NCI-H345 (cell line): ENCODE measurements at regions not wholly inside any gene's neighbourhood (a gene's known extent, or its start where the extent isn't known, plus 50 kb on each side); places are given as distances from the start of the nearest gene placed in this dataset.
A peak's percentile ranks its signal among the peaks of the same experiment; 100 is the strongest.

Experiments
- DNase-seq: peaks from one replicate; lab custom pipeline; 2025; lab: John Stamatoyannopoulos, UW

DNA sequence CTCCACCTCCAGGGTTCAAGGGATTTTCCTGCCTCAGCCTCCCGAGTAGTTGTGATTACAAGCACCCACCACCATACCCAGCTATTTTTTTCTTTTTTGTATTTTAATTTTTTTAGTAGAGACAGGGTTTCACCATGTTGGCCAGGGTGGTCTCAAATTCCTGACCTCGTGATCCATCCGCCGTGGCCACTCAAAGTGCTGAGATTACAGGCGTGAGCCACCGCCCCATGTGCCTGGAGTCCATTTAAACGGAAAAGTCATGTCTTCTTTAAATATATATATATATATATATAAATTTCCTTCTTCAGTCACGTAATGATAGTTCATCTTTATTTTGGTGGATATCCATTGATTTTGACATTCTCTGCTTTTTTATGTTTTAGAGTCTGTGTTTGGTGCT, 264.0 kb upstream of the PITX2 start:
- no peak for DNase-seq

GRCh38 chr4:110897784-110898183, 274.9 kb upstream of the PITX2 start:
- DNase-seq, result no peak

GRCh38 chr4:110898290-110898689, 275.4 kb upstream of the PITX2 start:
- no peak for DNase-seq

- no peak for DNase-seq
Observed at GRCh38 chr4:110900213-110900769, 277.4 kb upstream of the PITX2 start.

DNA sequence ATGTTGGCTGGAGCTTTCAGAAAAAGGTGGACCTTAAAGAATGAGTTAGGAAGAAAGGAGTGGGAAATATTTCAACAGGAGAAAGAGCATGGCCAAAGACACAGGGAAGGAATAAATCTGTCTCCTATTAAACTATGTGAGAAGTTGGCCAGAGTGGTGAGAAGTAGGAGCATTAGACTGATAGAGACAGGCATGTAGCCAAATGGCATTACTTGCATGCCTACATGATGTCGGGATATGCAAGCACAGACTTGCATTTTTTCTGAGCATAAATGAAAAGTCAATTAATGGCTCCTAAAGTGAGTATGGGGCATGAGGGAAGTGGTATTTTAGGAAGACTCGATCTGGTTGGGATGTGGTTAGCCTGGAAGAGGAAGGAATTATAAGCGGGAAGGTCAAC, 279.6 kb upstream of the PITX2 start:
- DNase-seq, result no peak

DNA sequence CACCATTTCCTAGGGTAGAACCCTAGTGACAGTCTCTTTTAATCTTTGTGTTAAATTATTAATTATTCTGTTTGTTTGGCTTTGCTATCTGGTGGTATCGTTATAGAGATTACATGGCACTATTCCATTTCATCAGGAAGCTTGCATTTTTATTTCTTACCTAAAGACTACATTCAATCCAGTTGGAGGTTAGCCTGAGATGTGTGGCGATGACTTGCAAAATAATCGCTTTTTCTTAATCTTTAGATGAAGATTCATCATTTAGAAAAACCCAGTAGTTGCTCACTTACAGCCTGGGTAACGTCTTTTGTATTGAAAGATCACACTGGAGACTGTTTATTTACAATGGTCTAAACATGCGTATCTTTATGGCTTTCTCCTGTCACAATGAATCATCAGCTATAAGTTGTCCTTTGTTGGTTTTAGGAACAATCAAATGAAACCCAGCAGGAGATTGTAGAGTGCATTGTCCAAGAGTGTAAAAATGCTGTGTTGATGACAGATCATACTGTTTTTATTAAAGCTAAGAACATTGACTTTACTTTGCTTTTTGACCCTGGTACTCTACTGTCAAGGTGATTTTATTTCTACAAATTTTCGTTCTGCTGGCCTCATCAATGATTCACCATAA, 281.7 kb upstream of the PITX2 start:
- peak; percentile 54 for DNase-seq

DNA sequence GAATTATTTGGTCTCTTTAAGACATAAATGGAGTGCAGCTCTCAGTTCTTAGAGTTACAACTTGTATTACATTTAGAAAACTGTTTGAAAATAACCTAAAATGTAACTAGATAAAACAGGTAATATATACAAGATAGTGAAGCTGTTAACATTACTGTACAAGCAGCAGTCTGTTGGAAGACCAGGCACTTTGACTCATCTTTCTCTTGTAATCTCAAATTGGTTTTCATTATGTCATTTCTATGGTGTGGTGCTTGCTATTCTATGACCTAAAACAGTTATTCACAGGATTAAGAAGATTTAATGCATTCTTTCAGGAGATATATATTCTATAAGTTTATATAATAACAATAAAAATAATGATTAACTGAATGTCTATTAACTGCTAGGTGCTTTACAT, 282.5 kb upstream of the PITX2 start:
- no peak for DNase-seq

DNA sequence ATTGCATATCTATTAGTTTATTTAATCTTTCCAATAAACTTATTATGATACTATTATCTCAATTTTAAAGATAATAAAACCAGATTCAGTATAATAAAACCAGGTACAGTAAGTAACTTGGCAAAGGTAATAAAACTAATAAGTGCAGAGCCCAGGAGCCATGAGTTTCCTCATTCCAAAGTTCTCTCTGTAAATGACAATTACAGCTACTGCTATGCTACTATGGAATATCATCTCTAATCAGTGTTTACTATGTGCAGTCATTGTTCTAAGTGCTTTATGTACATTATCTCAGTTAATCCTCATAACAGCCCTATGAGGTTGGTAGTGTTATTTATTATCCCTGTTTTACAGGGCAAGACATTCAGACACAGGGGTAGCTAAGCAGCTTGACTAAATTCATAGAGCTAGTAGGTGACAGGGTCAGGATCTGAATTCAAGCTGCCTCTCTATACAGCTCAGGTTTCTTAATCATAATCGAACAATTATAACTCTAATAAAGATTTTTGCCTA, 285.0 kb upstream of the PITX2 start:
- no peak for DNase-seq

DNA sequence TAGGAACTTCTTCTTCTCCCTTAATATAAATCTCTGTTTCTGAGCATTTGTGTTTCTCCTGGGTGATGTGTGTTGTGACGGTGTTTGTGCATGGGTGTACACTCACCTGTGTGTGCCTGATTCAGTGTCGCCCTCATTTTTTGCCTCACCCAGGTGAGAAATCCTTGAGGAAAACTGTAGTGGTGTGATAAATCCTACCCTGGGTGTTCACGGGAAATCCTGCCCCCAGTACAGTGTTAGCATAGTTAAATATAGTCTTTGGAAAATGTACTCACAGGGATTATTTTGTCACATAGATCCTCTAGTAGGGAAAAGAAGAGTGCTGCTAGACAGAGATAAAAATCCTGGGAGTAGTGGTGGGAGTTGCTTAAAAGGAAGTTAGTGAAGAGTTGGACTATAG, 291.9 kb upstream of the PITX2 start:
- DNase-seq, result no peak

DNA sequence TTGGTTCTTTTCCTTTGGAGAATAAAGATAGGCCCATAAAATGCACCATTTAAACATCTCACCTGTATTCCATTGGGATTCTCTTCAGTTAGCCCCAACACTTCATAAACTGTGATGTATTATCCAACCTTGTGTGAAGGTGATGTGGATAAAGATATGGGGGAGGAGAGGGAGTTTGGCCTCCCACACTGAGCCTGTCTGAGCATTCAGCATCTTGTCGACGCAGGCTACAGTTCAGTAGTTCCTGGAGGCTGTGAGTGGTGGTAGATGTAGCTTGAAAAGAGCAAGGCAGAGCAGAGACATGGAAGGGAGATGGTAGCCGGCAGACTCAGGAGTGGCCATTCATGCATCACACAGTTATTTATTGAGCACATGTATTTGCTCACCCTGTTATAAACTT, 292.4 kb upstream of the PITX2 start:
- no peak for DNase-seq

- no peak for DNase-seq
Observed at GRCh38 chr4:110916505-110916904, 293.6 kb upstream of the PITX2 start.

DNA sequence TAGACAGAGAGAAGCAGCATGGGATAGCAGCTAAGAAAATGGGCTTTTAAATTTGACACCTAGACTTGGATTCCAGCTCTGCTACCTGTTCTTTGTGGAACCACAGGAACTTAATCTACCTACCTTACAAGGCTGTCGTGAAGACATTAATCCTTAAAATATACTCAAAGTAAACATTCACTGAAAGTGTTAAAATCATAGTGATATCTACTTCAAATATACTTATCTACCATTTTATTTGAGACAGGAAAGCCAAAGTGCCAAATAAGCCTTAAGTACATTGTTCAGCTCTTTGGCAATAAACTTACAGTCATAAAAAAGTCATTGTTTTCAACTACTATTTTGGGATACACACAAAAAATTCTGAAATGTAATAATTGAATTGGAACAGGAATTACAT, 295.0 kb upstream of the PITX2 start:
- no peak for DNase-seq

- DNase-seq, result no peak
Observed at GRCh38 chr4:110920990-110921389, 298.1 kb upstream of the PITX2 start.

DNA sequence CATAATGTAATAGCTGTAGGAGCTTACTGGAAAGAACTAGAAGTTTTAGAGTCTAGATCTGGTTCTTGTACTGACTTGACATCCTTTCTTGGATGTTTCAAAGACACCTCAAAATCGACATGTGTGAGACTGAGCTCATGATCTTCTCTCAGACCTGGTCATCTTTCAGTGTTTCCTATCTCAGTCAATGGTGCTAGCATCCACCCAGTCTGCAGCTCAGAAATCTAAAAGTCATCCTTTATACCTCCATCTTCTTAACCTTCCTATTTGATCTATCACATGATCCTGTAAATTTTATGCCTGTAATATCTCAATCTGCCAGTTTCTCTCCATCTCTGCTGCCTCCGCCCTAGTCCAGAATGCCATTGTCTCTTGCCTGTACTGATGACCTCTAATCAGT, 301.9 kb upstream of the PITX2 start:
- DNase-seq, result no peak

- DNase-seq, result no peak
Observed at GRCh38 chr4:110926841-110927400, 304.0 kb upstream of the PITX2 start.

- DNase-seq, result no peak
Observed at GRCh38 chr4:110933341-110933740, 310.5 kb upstream of the PITX2 start.

GRCh38 chr4:110944501-110944900, 321.6 kb upstream of the PITX2 start:
- no peak for DNase-seq

- DNase-seq, result no peak
Observed at GRCh38 chr4:110945600-110945999, 322.7 kb upstream of the PITX2 start.

GRCh38 chr4:110949542-110949941, 326.7 kb upstream of the PITX2 start:
- no peak for DNase-seq

- DNase-seq, result no peak
Observed at GRCh38 chr4:110950731-110951130, 327.9 kb upstream of the PITX2 start.

DNA sequence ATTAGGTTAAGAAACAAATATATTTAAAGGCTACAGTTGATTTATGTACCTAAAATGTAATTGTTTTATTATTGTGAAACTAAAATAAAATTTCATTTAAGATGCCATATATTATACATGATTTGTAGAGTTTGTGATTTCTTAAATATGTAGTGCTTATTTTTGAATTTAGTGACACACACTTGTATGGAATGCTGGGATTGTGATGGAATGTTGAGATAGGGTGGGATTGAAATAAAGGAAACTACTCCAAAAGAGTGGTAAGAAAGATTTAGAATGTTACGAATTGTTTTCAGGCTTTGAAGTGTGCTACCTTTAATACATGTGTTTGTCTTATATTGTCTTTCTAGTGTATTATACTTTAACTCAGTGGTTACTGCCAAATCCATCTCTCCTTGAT, 330.3 kb upstream of the PITX2 start:
- DNase-seq, result no peak

DNA sequence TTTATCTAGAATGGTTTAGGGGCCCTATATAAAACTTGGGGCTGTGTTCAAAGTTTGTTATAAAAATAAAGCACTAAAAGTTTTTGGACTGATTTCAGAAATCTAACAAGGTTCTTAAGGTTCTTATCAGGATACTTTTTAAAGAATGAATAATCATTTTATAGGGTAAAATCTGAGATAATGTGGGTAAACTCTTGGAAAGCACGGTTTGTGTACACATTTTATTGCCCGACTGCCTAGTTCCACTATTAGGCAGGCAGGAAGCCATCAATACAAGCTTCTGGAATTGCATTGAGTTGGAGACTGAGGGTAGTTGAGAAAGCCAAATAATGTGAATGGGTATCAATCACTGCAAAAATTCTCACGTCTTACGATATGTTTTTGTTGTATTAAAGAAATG, 331.0 kb upstream of the PITX2 start:
- DNase-seq, result no peak

DNA sequence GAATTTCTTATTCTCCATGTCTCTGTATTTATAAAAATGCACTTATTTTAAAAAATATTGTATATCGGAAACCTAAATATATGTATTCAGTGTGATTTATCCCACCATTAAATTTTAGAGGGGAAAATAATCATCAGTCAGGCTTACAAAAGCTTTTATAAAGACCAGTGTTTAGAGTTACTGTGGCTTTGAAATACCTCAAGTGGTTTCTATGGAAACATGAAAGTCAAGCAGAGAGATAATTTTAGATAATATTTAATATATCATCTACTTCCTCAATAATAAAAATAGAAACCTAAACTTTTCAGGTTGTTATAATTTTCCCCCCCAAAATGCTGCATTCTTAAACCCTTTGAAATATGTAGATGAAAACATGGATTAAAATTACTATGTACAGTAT, 332.9 kb upstream of the PITX2 start:
- no peak for DNase-seq
